B cell (primary cell): ENCODE measurements at regions not wholly inside any gene's neighbourhood (a gene's known extent, or its start where the extent isn't known, plus 50 kb on each side); places are given as distances from the start of the nearest gene placed in this dataset.

ENCODE experiments used
- ATAC-seq: fragments of 200-7000 bp; cut with Tn5 transposase; one replicate; pipeline ENCODE4 v1.10.0; 2021; ENCODE audit warnings: low read depth, mild to moderate bottlenecking, moderate number of reproducible peaks, moderate library complexity
- CTCF ChIA-PET: fragments of 350-600 bp; sonication (Branson Sonifier 250); formaldehyde crosslinking; loops from one replicate; lab custom pipeline; 2021; ENCODE audit warnings: antibody characterized with exemption, inconsistent platforms; lab: Charles Lee
- POLR2A ChIA-PET: fragments of 350-600 bp; sonication (Branson Sonifier 250); formaldehyde crosslinking; loops from one replicate; lab custom pipeline; 2021; ENCODE audit warnings: antibody characterized with exemption; lab: Charles Lee
- DNase-seq: peaks from one replicate; pipeline ENCODE4 v3.0.0; 2013
- H2AFZ ChIP-seq: 2 replicates; pipeline ENCODE4 v1.6.1; 2012; ENCODE audit warnings: mild to moderate bottlenecking, low read depth, low read length; ENCODE audit not compliant: insufficient read depth, poor library complexity, severe bottlenecking
- H3K27ac ChIP-seq, 2 donors: 1 replicate in 1 of 2; 2 replicates in 1 of 2; pipeline ENCODE4 v1.5.1; 2012 to 2013; ENCODE audit warnings: low read length in 2 of 2, mild to moderate bottlenecking in 2 of 2, moderate library complexity in 1 of 2
- H3K27me3 ChIP-seq, 4 experiments: fragments of 200-600 bp in 1 of 4; sonication (generic) in 1 of 4; replicated peaks in 1 of 4; 1 replicate in 2 of 4; 2 replicates in 2 of 4; pipeline versions ENCODE4 v1.6.1 to v1.7.0; 2013 to 2016; ENCODE audit warnings: low read length in 3 of 4, mild to moderate bottlenecking in 2 of 4, mixed read lengths in 1 of 4, moderate library complexity in 1 of 4; ENCODE audit not compliant: insufficient read depth in 4 of 4, control insufficient read depth in 3 of 4; ENCODE audit errors: control extremely low read depth in 1 of 4
- H3K36me3 ChIP-seq, 2 experiments: replicated peaks in 1 of 2; 1 replicate in 1 of 2; 2 replicates in 1 of 2; pipeline versions ENCODE4 v1.6.1 to v1.7.1; 2013; ENCODE audit warnings: low read length in 1 of 2; ENCODE audit not compliant: insufficient read depth in 2 of 2, control insufficient read depth in 1 of 2; ENCODE audit errors: control extremely low read depth in 1 of 2, extremely low read depth in 1 of 2
- H3K4me1 ChIP-seq, 2 donors: fragments of 200-600 bp in 1 of 2; sonication (generic) in 1 of 2; 1 replicate in 1 of 2; 2 replicates in 1 of 2; pipeline versions ENCODE4 v1.5.1 to v1.6.1; 2013 to 2017; ENCODE audit warnings: low read length in 2 of 2; ENCODE audit not compliant: control insufficient read depth in 2 of 2, insufficient read depth in 2 of 2
- H3K4me2 ChIP-seq: replicated peaks from 2 replicates; pipeline ENCODE3; 2012; ENCODE audit warnings: mild to moderate bottlenecking, low read depth, low read length; ENCODE audit not compliant: poor library complexity, severe bottlenecking
- H3K4me3 ChIP-seq, 5 experiments: fragments of 200-600 bp in 1 of 5; sonication (generic) in 1 of 5; 1 replicate in 3 of 5; 2 replicates in 2 of 5; pipeline versions ENCODE4 v1.5.1 to v1.7.0; 2011 to 2016; ENCODE audit warnings: low read length in 4 of 5, mild to moderate bottlenecking in 4 of 5, low read depth in 2 of 5, control low read depth in 1 of 5, moderate library complexity in 1 of 5; ENCODE audit not compliant: insufficient read depth in 1 of 5; ENCODE audit errors: control extremely low read depth in 1 of 5, extremely low read depth in 1 of 5
- H3K79me2 ChIP-seq: fragments of 200-600 bp; sonication (generic); one replicate; pipeline ENCODE4 v1.6.0; 2016; ENCODE audit warnings: low read length; ENCODE audit not compliant: control insufficient read depth, insufficient read depth
- H3K9ac ChIP-seq: fragments of 200-600 bp; sonication (generic); 2 replicates; pipeline ENCODE4 v1.6.1; 2017; ENCODE audit warnings: mild to moderate bottlenecking, low read length, moderate library complexity
- H3K9me3 ChIP-seq, 3 donors: one replicate each; pipeline versions ENCODE4 v1.6.1 to v1.7.1; 2013; ENCODE audit warnings: low read length in 2 of 3; ENCODE audit not compliant: control insufficient read depth in 2 of 3, insufficient read depth in 1 of 3; ENCODE audit errors: control extremely low read depth in 1 of 3
- H4K20me1 ChIP-seq: 2 replicates; pipeline ENCODE4 v1.6.0; 2012; ENCODE audit warnings: mild to moderate bottlenecking, low read length; ENCODE audit not compliant: insufficient read depth, control insufficient read depth, poor library complexity, severe bottlenecking
- H3K27ac Mint-ChIP-seq: one replicate; pipeline ENCODE4 v1.8.0; 2021; ENCODE audit warnings: mixed read lengths
- H3K27me3 Mint-ChIP-seq: one replicate; pipeline ENCODE4 v1.8.0; 2021; ENCODE audit warnings: mixed read lengths
- H3K4me1 Mint-ChIP-seq: one replicate; pipeline ENCODE4 v1.8.0; 2021; ENCODE audit warnings: mixed read lengths
- H3K4me3 Mint-ChIP-seq: one replicate; pipeline ENCODE4 v1.8.0; 2021; ENCODE audit warnings: mixed read lengths
- H3K9me3 Mint-ChIP-seq: one replicate; pipeline ENCODE4 v1.8.0; 2022; ENCODE audit warnings: mixed read lengths; ENCODE audit not compliant: insufficient read depth
- CTCF ChIP-seq: fragments of 200-600 bp; IDR thresholded peaks from one replicate; pipeline ENCODE4 v1.8.0; 2022; ENCODE audit warnings: antibody characterized with exemption, mild to moderate bottlenecking
- EZH2 ChIP-seq: IDR thresholded peaks from 2 replicates; pipeline ENCODE4 v1.6.1; 2012; ENCODE audit warnings: borderline replicate concordance, low read depth, mild to moderate bottlenecking, moderate library complexity, low read length; ENCODE audit not compliant: insufficient read depth, poor library complexity, severe bottlenecking
- WGBS: methylation state at CpG from one replicate; pipeline ENCODE4 v1.1.5; 2013; ENCODE audit warnings: missing lambda C conversion rate; ENCODE audit not compliant: insufficient coverage; 5-methylcytosine and 5-hydroxymethylcytosine counted together
- intact Hi-C: fragments of 100-400 bp; cut with micrococcal nuclease; formaldehyde crosslinking; loops from one replicate; pipeline ENCODE4 v1.10.0; 2022

GRCh38 chr2:210860276-210860675 is 303.9 kb downstream of the CPS1 start:
- CTCF ChIA-PET: no interaction called here
- intact Hi-C loops: no loop called here

GRCh38 chr2:210861038-210861665 is 304.8 kb downstream of the CPS1 start:
- Histone ChIP-seq H3K4me2 (no peak overlapping the region), H3K79me2 (no peaks in the 10 kb centered on the region), H3K27ac (no peak overlapping the region), H3K9ac (no peak overlapping the region), H3K9me3 (peaks cover 0 to 1% (median 0%) of the 10 kb centered on the region in 3 donors), H4K20me1 (no peaks in the 10 kb centered on the region), H3K4me3 (no peak overlapping the region), H2AFZ (no peak overlapping the region), H3K27me3 (no peaks in the 10 kb centered on the region), H3K36me3 (no peaks in the 10 kb centered on the region), H3K4me1 (no peaks in the 10 kb centered on the region)
- no peak overlapping the region for H3K4me3 Mint-ChIP-seq
- TF ChIP-seq CTCF (no peak), EZH2 (no peak)
- WGBS: no CpG with 5 or more reads among the region's 2 CpGs
- no peak for DNase-seq
- H3K27me3 Mint-ChIP-seq: no peaks in the 10 kb centered on the region
- intact Hi-C loops: no loop called here
- CTCF ChIA-PET: no interaction called here
- no peak overlapping the region for H3K27ac Mint-ChIP-seq
- no peaks in the 10 kb centered on the region for H3K4me1 Mint-ChIP-seq
- H3K9me3 Mint-ChIP-seq: no peaks in the 10 kb centered on the region
- no peak for ATAC-seq
- POLR2A ChIA-PET: no interaction called here

More at GRCh38 chr2:210860276-210860675, 303.9 kb downstream of the CPS1 start:
- no peaks in the 10 kb centered on the region for H3K4me1 Mint-ChIP-seq
- Histone ChIP-seq H3K79me2 (no peaks in the 10 kb centered on the region), H3K36me3 (no peaks in the 10 kb centered on the region), H3K4me2 (no peak overlapping the region), H4K20me1 (no peaks in the 10 kb centered on the region), H3K9me3 (no peaks in the 10 kb centered on the region), H2AFZ (no peak overlapping the region), H3K27me3 (no peaks in the 10 kb centered on the region), H3K4me1 (no peaks in the 10 kb centered on the region), H3K4me3 (no peak overlapping the region), H3K9ac (no peak overlapping the region), H3K27ac (no peak overlapping the region)
- H3K9me3 Mint-ChIP-seq: no peaks in the 10 kb centered on the region
- H3K4me3 Mint-ChIP-seq: no peak overlapping the region
- POLR2A ChIA-PET: no interaction called here
- H3K27ac Mint-ChIP-seq: no peak overlapping the region
- H3K27me3 Mint-ChIP-seq: no peaks in the 10 kb centered on the region
- ATAC-seq: no peak
- TF ChIP-seq EZH2 (no peak), CTCF (no peak)
- DNase-seq: no peak
- no CpG with 5 or more reads among the region's 5 CpGs for WGBS
